ENCODE measurements at regions not wholly inside any gene's neighbourhood (a gene's known extent, or its start where the extent isn't known, plus 50 kb on each side); places are given as distances from the start of the nearest gene placed in this dataset.

DNA sequence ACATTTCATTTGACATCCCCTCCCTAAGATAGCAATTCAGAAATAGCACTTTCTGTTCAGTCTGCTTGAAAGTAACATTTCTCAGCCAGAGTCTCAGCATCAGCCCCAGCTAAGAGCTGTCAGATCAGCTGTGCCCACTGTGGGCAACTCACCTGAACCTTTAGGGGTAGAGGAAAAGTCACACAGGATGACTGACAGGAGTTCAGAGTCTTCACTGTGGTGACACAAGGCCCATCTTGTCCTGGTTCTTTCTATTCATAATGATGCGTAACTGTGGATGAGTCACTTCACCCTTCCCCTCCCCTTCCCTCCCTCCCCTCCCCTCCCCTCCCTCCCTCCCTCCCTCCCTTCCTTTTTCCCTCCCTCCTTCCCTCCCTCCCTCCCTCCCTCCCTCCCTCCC, 96.1 kb upstream of the RASGRP1 start:
- H3K27me3 Mint-ChIP-seq: no peaks in the 10 kb centered on the region
- peak overlapping the region; percentile 70 to 88 (median 79) for H3K27ac Mint-ChIP-seq
- Histone ChIP-seq H3K27ac (ENCODE audit: insufficient read depth, low read length, poor library complexity, severe bottlenecking) (no peak overlapping the region), H3K4me3 (ENCODE audit: low read depth, low read length) (no peak overlapping the region), H3K27me3 (ENCODE audit: control insufficient read depth, insufficient read depth, low read length) (no peaks in the 10 kb centered on the region), H3K9me3 (ENCODE audit: control insufficient read depth in 2 of 2, low read length in 2 of 2) (no peaks in the 10 kb centered on the region), H3K4me1 (ENCODE audit: control insufficient read depth, insufficient read depth, low read length, poor library complexity, severe bottlenecking) (peaks cover 34% of the 10 kb centered on the region), H3K36me3 (ENCODE audit: control insufficient read depth, insufficient read depth, low read length) (no peaks in the 10 kb centered on the region)
- H3K4me1 Mint-ChIP-seq: peaks cover 30 to 79% (median 48%) of the 10 kb centered on the region in 4 donors
- peak in 1 of 3 donors; percentile 43 for DNase-seq
- ATAC-seq (ENCODE audit: low read depth in 2 of 2): peak; percentile 65 to 69
- H3K9me3 Mint-ChIP-seq: no peaks in the 10 kb centered on the region
- H3K36me3 Mint-ChIP-seq: no peaks in the 10 kb centered on the region
- peak overlapping the region; percentile 2 to 73 (median 26) for H3K4me3 Mint-ChIP-seq

DNA sequence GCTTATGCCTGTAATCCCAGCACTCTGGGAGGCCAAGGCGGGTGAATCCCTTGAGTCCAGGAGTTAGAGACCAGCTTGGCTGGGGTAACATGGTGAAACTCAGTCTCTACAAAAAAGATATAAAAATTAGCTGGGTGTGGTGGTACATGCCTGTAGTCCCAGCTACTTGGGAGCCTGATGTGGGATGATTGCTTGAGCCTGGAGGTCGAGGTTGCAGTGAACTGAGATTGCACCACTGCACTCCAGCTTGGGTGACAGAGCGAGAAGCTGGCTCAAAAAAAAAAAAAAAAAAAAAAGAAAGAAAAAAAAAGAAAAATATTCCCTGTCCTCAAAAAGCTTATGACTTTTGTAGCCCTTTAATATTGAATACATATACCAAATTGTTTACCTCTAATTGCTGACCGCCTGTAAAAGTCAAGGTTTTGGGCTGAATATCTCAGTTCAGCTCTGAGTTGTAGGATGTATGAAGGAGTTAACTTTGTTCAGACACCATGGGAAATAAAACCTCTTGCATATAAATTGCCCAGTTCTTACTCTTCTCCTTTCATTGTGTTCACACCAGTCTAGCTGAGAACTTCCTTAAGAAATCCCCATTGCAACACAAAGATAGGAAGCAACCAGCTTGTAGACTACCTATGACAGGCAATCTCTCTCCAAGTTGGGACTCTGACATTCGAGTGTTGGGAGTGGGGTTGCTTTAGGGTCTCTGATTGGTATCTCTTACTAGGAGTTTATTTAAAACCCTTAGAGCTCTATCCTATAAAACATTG, 97.6 kb upstream of the RASGRP1 start:
- Histone ChIP-seq H3K9me3 (ENCODE audit: control insufficient read depth in 2 of 2, low read length in 2 of 2) (no peaks in the 10 kb centered on the region), H3K27me3 (ENCODE audit: control insufficient read depth, insufficient read depth, low read length) (no peaks in the 10 kb centered on the region), H3K4me3 (ENCODE audit: low read depth, low read length) (no peak overlapping the region), H3K27ac (ENCODE audit: insufficient read depth, low read length, poor library complexity, severe bottlenecking) (no peak overlapping the region), H3K36me3 (ENCODE audit: control insufficient read depth, insufficient read depth, low read length) (no peaks in the 10 kb centered on the region), H3K4me1 (ENCODE audit: control insufficient read depth, insufficient read depth, low read length, poor library complexity, severe bottlenecking) (peaks cover 49% of the 10 kb centered on the region)
- Mint-ChIP-seq H3K4me3 (no peak overlapping the region), H3K27me3 (no peaks in the 10 kb centered on the region), H3K36me3 (peaks cover 3% of the 10 kb centered on the region), H3K27ac (peak overlapping the region; percentile 16 to 55 (median 32)), H3K9me3 (no peaks in the 10 kb centered on the region), H3K4me1 (peaks cover 38 to 83% (median 57%) of the 10 kb centered on the region in 4 donors)
- DNase-seq: no peak
- ATAC-seq (ENCODE audit: low read depth in 2 of 2): no peak

DNA sequence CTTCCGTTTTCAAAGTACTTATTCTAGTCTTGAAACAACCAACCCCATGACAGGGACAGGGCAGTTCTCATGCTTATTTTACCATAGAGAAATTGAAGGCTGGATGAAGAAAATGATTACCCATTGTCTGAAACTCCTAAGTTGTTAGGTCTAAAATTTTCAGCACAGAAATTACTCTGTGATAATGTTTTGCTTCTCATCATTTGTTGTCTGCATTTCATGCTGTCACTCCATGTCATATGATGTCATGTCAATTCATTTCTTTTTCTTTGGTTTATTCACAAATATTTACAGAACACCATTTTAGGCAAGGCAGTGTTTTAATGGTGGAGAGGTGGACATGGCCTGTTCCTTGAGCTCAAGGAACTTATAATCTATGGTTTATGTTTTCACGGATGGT, 98.2 kb upstream of the RASGRP1 start:
- Histone ChIP-seq H3K36me3 (ENCODE audit: control insufficient read depth, insufficient read depth, low read length) (no peaks in the 10 kb centered on the region), H3K27me3 (ENCODE audit: control insufficient read depth, insufficient read depth, low read length) (no peaks in the 10 kb centered on the region), H3K9me3 (ENCODE audit: control insufficient read depth in 2 of 2, low read length in 2 of 2) (no peaks in the 10 kb centered on the region), H3K4me1 (ENCODE audit: control insufficient read depth, insufficient read depth, low read length, poor library complexity, severe bottlenecking) (peaks cover 55% of the 10 kb centered on the region), H3K27ac (ENCODE audit: insufficient read depth, low read length, poor library complexity, severe bottlenecking) (no peak overlapping the region), H3K4me3 (ENCODE audit: low read depth, low read length) (no peak overlapping the region)
- no peak for ATAC-seq (ENCODE audit: low read depth in 2 of 2)
- Mint-ChIP-seq H3K4me3 (no peak overlapping the region), H3K36me3 (peaks cover 3% of the 10 kb centered on the region), H3K4me1 (peaks cover 44 to 84% (median 60%) of the 10 kb centered on the region in 4 donors), H3K9me3 (no peaks in the 10 kb centered on the region), H3K27me3 (no peaks in the 10 kb centered on the region), H3K27ac (peak overlapping the region; percentile 16 to 55 (median 32))
- DNase-seq: no peak

DNA sequence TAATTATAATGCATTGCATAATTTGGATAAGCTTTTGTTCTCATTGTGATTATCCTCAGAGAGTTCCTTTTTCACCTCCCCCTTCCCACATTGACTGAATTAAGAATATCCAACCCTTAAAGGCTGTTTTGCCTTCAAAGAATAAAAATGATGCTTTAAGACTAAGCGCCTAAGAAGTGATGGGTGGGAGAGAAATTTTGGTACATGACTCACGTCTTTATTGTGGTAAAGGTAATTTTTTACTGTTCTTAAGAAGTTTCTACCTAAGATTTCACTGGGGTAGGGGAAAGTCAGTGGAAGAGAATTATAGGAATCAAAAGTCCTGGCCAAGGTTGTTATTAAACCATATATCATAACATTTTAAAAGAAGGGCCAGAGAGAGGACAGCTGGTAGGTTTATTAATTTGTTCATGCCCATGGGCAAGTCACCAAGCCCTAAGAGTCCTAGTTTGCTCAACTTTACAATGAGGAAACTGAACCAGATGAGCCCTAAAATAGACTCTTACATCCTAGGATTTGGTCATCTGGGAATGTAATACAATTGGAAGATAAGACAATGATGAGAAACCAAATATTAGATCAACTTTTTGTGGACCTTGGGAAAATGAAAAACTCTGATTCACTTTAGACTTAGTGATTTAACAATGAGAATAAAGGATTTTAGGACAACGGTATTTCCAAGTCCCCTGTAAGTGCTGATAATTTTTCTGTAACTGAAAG, 101.1 kb upstream of the RASGRP1 start:
- Histone ChIP-seq H3K4me1 (ENCODE audit: control insufficient read depth, insufficient read depth, low read length, poor library complexity, severe bottlenecking) (peaks cover 62% of the 10 kb centered on the region), H3K4me3 (ENCODE audit: low read depth, low read length) (peak overlapping the region; percentile 4), H3K9me3 (ENCODE audit: control insufficient read depth in 2 of 2, low read length in 2 of 2) (no peaks in the 10 kb centered on the region), H3K27ac (ENCODE audit: insufficient read depth, low read length, poor library complexity, severe bottlenecking) (peak overlapping the region; percentile 47), H3K27me3 (ENCODE audit: control insufficient read depth, insufficient read depth, low read length) (no peaks in the 10 kb centered on the region), H3K36me3 (ENCODE audit: control insufficient read depth, insufficient read depth, low read length) (no peaks in the 10 kb centered on the region)
- H3K4me3 Mint-ChIP-seq: peak overlapping the region in 3 of 4 donors; percentile 11 to 22 (median 17)
- DNase-seq (no peak), ATAC-seq (ENCODE audit: low read depth in 2 of 2) (peak; percentile 27 to 29)
- H3K27me3 Mint-ChIP-seq: no peaks in the 10 kb centered on the region
- H3K27ac Mint-ChIP-seq: peak overlapping the region; percentile 44 to 84 (median 82)
- peaks cover 0 to 5% (median 0%) of the 10 kb centered on the region in 7 donors for H3K9me3 Mint-ChIP-seq
- H3K36me3 Mint-ChIP-seq: peaks cover 3% of the 10 kb centered on the region
- H3K4me1 Mint-ChIP-seq: peaks cover 41 to 90% (median 61%) of the 10 kb centered on the region in 4 donors

DNA sequence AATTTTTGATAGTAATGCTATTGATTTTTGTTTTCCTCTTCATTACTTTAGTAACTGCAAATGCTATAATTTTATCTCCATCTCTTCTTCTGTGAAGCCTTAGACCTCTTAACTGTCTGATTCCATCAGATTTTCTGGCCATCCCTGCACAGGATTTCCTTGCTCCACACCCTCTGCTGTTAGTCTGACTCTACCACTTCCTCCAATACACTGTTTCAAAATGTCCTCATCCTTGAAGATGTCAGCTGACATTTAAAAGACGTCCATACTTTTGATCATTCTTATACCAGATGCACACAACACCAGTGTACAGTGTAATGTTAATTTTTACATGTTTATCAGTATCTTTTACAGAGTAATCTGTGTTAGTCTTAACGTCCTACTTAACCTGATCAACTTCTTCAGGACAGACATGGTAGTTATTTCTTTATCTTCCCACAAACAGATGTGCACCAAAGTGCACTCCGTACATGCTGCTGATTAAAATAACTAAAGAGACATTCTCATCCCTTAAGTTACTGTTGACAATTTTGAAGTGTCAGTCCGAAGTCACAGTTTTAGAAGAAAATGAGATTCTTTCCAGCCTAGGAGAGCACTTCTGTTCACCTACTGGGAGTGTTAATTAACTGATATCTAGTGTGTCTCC, 102.4 kb upstream of the RASGRP1 start:
- no peaks in the 10 kb centered on the region for H3K36me3 ChIP-seq (ENCODE audit: control insufficient read depth, insufficient read depth, low read length)
- H3K4me1 Mint-ChIP-seq: peaks cover 45 to 92% (median 67%) of the 10 kb centered on the region in 4 donors

DNA sequence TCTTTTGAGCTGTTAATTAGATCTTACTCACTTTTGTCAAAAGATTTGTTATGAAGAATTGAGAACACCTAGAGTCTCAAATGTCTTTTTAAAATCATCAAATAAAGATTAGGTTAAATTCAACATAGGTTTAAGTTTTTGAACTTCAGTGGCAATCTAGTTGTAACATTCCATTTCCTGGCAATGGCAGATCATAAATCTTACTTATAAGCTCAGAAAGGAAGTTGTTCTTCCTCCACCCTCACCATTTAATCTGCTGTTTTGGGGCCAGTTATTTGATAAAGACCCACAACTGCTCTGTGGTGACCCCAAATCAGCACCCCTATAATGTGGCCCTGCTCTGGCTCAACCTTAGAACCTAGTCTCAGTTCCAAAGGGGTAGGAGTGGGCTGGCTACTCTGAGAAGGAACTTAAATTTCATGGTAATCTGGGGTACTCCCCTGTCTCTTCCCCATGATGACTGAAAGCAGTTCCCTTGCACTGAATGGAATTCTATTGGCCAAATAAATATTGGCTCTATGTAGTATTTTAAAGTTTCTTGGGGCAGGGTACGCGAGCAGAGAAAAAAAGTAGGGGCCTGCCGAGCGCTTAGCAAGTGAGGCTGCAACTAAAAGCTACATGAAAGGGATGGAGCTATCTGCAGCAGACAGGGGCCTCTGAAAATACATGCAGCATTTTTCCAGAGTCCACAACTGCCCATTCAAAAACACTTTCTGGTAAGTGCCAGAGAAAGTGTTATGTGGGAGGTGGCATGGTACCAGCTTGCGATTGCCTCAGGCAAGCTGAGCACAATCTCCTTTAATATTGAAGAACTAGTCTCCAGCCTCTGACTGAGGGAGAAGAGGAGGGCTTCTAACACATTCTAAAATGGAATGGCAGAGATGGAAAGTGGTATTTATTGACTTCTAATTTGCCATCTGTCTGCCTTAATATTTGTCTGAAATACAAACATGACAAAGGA, 103.6 kb upstream of the RASGRP1 start:
- Mint-ChIP-seq H3K36me3 (peaks cover 3% of the 10 kb centered on the region), H3K27me3 (no peaks in the 10 kb centered on the region), H3K4me1 (peaks cover 43 to 94% (median 71%) of the 10 kb centered on the region in 4 donors), H3K27ac (peak overlapping the region; percentile 84 to 97 (median 85)), H3K9me3 (peaks cover 0 to 5% (median 0%) of the 10 kb centered on the region in 7 donors), H3K4me3 (peak overlapping the region in 3 of 4 donors; percentile 33 to 79 (median 59))
- Histone ChIP-seq H3K27ac (ENCODE audit: insufficient read depth, low read length, poor library complexity, severe bottlenecking) (peak overlapping the region; percentile 96), H3K4me3 (ENCODE audit: low read depth, low read length) (peak overlapping the region; percentile 46), H3K27me3 (ENCODE audit: control insufficient read depth, insufficient read depth, low read length) (no peaks in the 10 kb centered on the region), H3K9me3 (ENCODE audit: control insufficient read depth in 2 of 2, low read length in 2 of 2) (no peaks in the 10 kb centered on the region), H3K4me1 (ENCODE audit: control insufficient read depth, insufficient read depth, low read length, poor library complexity, severe bottlenecking) (peaks cover 80% of the 10 kb centered on the region), H3K36me3 (ENCODE audit: control insufficient read depth, insufficient read depth, low read length) (no peaks in the 10 kb centered on the region)
- ATAC-seq (ENCODE audit: low read depth in 2 of 2) (no peak), DNase-seq (peak in 1 of 3 donors; percentile 48)

More for the DNA sequence above, 102.4 kb upstream of the RASGRP1 start:
- Histone ChIP-seq H3K4me1 (ENCODE audit: control insufficient read depth, insufficient read depth, low read length, poor library complexity, severe bottlenecking) (peaks cover 73% of the 10 kb centered on the region), H3K9me3 (ENCODE audit: control insufficient read depth in 2 of 2, low read length in 2 of 2) (no peaks in the 10 kb centered on the region), H3K4me3 (ENCODE audit: low read depth, low read length) (peak overlapping the region; percentile 46), H3K27me3 (ENCODE audit: control insufficient read depth, insufficient read depth, low read length) (no peaks in the 10 kb centered on the region), H3K27ac (ENCODE audit: insufficient read depth, low read length, poor library complexity, severe bottlenecking) (peak overlapping the region; percentile 96)
- Mint-ChIP-seq H3K27me3 (no peaks in the 10 kb centered on the region), H3K4me3 (peak overlapping the region in 3 of 4 donors; percentile 33 to 79 (median 59)), H3K27ac (peak overlapping the region; percentile 84 to 97 (median 85)), H3K36me3 (peaks cover 3% of the 10 kb centered on the region), H3K9me3 (peaks cover 0 to 5% (median 0%) of the 10 kb centered on the region in 7 donors)
- ATAC-seq (ENCODE audit: low read depth in 2 of 2) (no peak), DNase-seq (peak in 1 of 3 donors; percentile 58)
